ENCODE measurements at regions not wholly inside any gene's neighbourhood (a gene's known extent, or its start where the extent isn't known, plus 50 kb on each side); places are given as distances from the start of the nearest gene placed in this dataset.
"Not testable (repeated sequence)": the region's sequence is repeated elsewhere in the genome, so short reads cannot be mapped to it uniquely, and the experiment has no call there.

- no peaks in the 10 kb centered on the region for H3K4me1 ChIP-seq
- intact Hi-C loops (cut with DNase I; ENCODE audit: low total_unique reads) (no loop called here), in situ Hi-C loops (cut with MboI; ENCODE audit: low sequenced_read_pairs in 4 of 4) (no loop called here)
- no peaks in the 10 kb centered on the region for H3K9me3 ChIP-seq
- H3K36me3 ChIP-seq = no peaks in the 10 kb centered on the region
- TF ChIP-seq POLR2A (IDR thresholded peaks at IDR 0.05) (no peak), CTCF (IDR thresholded peaks at IDR 0.05 in 4 of 5, conservative IDR thresholded peaks at IDR 0.05 in 1 of 5) (no peak)
- H3K27ac ChIP-seq = no peak overlapping the region
- no peak for DNase-seq
- H3K27me3 ChIP-seq = no peaks in the 10 kb centered on the region
- no peak for ATAC-seq
- H3K4me3 ChIP-seq = no peak overlapping the region
These were observed 317.2 kb upstream of the DEPDC1 start for GRCh38 chr1:68814067-68814466.

GRCh38 chr1:68815632-68816031, 318.8 kb upstream of the DEPDC1 start:
- Histone ChIP-seq H3K36me3 (no peaks in the 10 kb centered on the region), H3K4me1 (no peaks in the 10 kb centered on the region), H3K9me3 (no peaks in the 10 kb centered on the region), H3K27ac (no peak overlapping the region), H3K27me3 (no peaks in the 10 kb centered on the region), H3K4me3 (no peak overlapping the region)
- intact Hi-C loops (cut with DNase I; ENCODE audit: low total_unique reads) = no loop called here
- DNase-seq (no peak), ATAC-seq (no peak)
- in situ Hi-C loops (cut with MboI; ENCODE audit: low sequenced_read_pairs in 4 of 4) = no loop called here
- TF ChIP-seq POLR2A (IDR thresholded peaks at IDR 0.05) = no peak
- no peak for TF ChIP-seq CTCF (IDR thresholded peaks at IDR 0.05 in 4 of 5, conservative IDR thresholded peaks at IDR 0.05 in 1 of 5)

GRCh38 chr1:68817505-68818210, 320.8 kb upstream of the DEPDC1 start:
- H3K4me1 ChIP-seq; ATAC-seq; H3K27ac ChIP-seq; DNase-seq; H3K9me3 ChIP-seq; in situ Hi-C loops (cut with MboI; ENCODE audit: low sequenced_read_pairs in 4 of 4); H3K27me3 ChIP-seq; intact Hi-C loops (cut with DNase I; ENCODE audit: low total_unique reads); H3K4me3 ChIP-seq; H3K36me3 ChIP-seq: not testable (repeated sequence)

GRCh38 chr1:68819190-68819829, 322.4 kb upstream of the DEPDC1 start:
- no peak for DNase-seq
- Histone ChIP-seq H3K27ac (no peak overlapping the region), H3K9me3 (no peaks in the 10 kb centered on the region), H3K4me3 (no peak overlapping the region), H3K4me1 (no peaks in the 10 kb centered on the region), H3K27me3 (no peaks in the 10 kb centered on the region), H3K36me3 (no peaks in the 10 kb centered on the region)
- in situ Hi-C loops (cut with MboI; ENCODE audit: low sequenced_read_pairs in 4 of 4) = no loop called here
- intact Hi-C loops (cut with DNase I; ENCODE audit: low total_unique reads) = no loop called here
- TF ChIP-seq POLR2A (IDR thresholded peaks at IDR 0.05) = no peak
- no peak for TF ChIP-seq CTCF (IDR thresholded peaks at IDR 0.05 in 4 of 5, conservative IDR thresholded peaks at IDR 0.05 in 1 of 5)
- ATAC-seq = no peak

GRCh38 chr1:68820151-68820550, 323.3 kb upstream of the DEPDC1 start:
- no peak for DNase-seq
- H3K36me3 ChIP-seq = no peaks in the 10 kb centered on the region
- no peaks in the 10 kb centered on the region for H3K27me3 ChIP-seq
- no peaks in the 10 kb centered on the region for H3K4me1 ChIP-seq
- intact Hi-C loops (cut with DNase I; ENCODE audit: low total_unique reads) = no loop called here
- no peak overlapping the region for H3K27ac ChIP-seq
- TF ChIP-seq CTCF (IDR thresholded peaks at IDR 0.05 in 4 of 5, conservative IDR thresholded peaks at IDR 0.05 in 1 of 5) (no peak), POLR2A (IDR thresholded peaks at IDR 0.05) (no peak)
- H3K9me3 ChIP-seq = no peaks in the 10 kb centered on the region
- H3K4me3 ChIP-seq = no peak overlapping the region
- ATAC-seq = no peak
- in situ Hi-C loops (cut with MboI; ENCODE audit: low sequenced_read_pairs in 4 of 4) = no loop called here

All from gastrocnemius medialis (tissue), 4 donors.